GM13976 (cell line): ENCODE measurements at regions not wholly inside any gene's neighbourhood (a gene's known extent, or its start where the extent isn't known, plus 50 kb on each side); places are given as distances from the start of the nearest gene placed in this dataset.

Experiments
- DNase-seq: peaks from one replicate; pipeline ENCODE4 v3.0.0; 2012; ENCODE audit warnings: low spot score
- CTCF ChIP-seq: IDR thresholded peaks from 2 replicates; pipeline ENCODE4 v1.5.1; 2012; ENCODE audit warnings: borderline replicate concordance, mild to moderate bottlenecking; ENCODE audit not compliant: insufficient read depth; ENCODE audit errors: extremely low read depth, missing control alignments, control extremely low read depth
- in situ Hi-C: fragments of 300-500 bp; cut with MboI; formaldehyde crosslinking; loops from one replicate; pipeline ENCODE4 v1.12.0; 2022; ENCODE audit warnings: low sequenced_read_pairs, mixed read lengths, inconsistent platforms; ENCODE audit not compliant: unreplicated experiment

DNA sequence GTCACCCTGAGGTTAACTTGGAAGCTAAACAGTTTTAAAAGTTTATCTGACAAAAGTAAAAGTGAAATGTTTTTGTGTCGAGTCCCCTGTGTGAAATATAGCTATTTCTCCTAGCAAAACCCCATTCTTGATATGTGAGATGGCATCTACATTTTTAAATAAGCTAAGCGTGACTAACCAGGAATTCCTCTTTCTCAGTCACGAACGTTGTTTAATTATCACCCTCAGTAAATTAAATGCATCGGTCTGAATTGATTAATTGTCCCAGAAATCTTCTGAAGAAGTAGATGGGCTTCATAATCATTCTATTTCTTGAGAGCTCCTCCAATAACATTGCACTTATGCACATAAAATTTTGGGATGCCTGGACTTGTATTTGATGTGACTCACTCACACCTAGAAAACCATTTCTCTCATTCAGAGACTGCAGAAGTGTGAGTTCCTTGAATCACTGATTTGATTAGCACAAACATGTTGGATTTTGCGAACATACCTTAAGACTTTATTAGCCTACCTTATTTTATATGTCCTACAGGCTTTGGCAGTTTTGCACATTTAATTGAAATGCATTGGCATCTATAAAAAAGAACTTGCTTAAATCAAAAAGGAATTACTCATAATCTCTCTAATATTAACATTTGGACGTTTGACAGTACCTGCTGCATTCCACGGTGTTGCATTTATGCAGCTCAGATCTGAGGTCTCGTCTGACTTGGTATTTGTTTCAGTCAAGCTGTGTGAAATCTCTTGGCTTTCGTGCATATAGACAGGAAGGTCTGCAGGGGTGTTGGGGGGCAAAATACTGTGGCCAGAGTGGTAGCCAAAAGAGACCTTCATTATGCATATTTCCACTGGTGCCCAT lies 475.2 kb downstream of the EPHA4 start:
- no peak for DNase-seq
- no peak for TF ChIP-seq CTCF
- in situ Hi-C loops: no loop called here

DNA sequence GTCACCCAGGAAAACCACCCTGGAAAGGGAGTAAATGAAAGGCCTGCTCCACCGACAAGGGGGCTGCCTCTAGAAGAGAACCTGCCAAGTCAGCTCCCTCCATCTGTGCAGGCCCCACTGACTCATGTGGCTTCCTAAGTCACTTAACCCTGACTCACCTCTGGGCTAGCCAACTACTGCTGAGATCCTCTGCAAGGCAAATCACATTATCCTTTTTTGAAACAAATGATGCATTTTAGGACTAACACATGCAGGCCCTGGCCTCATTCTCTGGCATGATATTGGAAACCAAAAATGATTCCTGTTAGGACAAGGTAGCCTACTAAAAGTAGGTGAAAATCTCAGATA lies 474.6 kb downstream of the EPHA4 start:
- TF ChIP-seq CTCF: no peak
- no peak for DNase-seq
- in situ Hi-C loops: no loop called here

- no peak for DNase-seq
- no peak for TF ChIP-seq CTCF
- in situ Hi-C loops: no loop called here
Measured at GRCh38 chr2:221097949-221098348, 474.2 kb downstream of the EPHA4 start.

DNA sequence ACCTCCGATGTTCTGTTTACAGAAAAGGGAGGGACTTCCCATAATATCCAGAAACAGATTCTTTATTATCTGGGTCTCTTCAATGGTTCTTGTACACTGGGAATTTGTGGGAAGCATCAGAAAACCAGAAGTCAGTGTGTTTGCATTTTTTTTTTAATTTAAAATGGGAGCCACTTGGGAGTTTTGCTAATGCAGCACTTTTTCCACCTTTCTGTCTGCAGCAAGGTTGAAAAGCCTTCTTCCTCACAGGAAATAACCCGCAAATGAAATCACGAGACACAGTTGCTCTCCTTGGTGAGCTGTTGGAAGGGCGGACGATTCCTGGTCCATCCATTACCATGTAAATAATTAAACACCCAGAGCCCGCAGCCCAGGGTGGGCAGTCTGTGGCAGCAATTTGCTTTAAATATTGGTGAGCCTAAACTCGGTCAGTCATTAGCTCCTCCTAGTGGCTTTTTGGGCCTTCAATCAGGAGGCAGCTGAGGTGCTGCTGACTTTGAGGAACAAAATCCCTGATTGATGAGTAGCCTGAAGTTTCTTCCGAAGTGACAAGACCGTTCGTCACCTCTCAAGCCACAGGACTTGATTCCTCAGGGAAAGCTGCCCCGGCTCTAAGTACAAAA lies 471.5 kb downstream of the EPHA4 start:
- in situ Hi-C loops: no loop called here
- no peak for DNase-seq
- TF ChIP-seq CTCF: no peak

DNA sequence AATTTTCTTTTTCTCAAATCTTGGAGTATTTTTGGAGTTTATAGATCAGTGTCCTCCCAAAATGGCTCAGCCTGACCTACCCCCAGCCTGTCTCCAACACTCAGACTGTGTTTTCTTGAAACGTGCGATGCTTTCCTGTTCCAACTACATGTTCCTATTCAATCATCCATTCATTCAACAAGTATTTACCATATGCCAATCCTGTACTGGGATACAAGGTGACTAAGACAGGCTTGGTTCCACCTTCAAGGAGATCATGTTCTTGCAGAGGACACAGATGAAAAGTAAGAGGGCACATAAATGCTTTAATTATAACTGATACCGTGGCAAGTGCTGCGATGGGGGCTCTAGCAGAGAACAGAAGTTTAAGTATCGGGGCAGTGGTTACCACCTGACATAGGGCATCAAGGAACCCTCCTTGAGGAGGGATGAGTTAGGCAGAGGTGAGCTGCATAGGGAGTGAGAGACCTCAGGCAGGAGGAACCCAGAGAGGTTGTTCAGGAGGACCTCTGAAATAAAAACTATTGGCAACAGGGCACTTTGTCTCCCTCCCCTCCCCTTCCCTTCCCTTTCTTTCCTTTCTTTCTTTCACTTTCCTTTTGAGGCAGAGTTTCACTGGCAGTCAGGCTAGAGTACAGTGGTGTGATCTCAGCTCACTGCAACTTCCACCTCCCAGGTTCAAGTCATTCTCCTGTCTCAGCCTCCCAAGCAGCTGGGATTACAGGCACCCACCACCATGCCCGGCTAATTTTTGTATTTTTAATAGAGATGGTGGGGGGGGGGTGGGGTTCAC lies 469.0 kb downstream of the EPHA4 start:
- TF ChIP-seq CTCF: no peak
- in situ Hi-C loops: no loop called here
- DNase-seq: no peak

DNA sequence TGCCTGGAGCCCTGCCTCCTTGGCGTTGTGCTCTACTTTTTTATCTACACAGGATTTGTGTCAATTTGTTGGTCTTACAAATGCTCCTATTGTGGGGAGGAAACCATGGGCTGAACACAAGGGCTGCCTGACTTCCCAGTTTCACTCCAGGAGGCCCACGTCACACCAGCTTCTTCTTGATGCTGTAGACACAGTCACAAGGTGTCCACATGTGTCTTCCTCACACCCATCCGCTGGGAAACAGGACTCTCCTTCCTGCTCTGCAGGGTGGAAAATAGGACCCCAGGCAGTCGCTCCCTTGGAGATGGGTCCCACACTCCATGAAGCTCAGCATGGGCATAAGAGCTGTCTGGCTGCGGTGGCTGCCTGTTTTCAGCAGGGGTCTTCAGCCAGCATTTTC lies 468.2 kb downstream of the EPHA4 start:
- no peak for DNase-seq
- no peak for TF ChIP-seq CTCF
- in situ Hi-C loops: no loop called here
